Cardiac muscle cell (in vitro differentiated cells and primary cell): ENCODE measurements at regions not wholly inside any gene's neighbourhood (a gene's known extent, or its start where the extent isn't known, plus 50 kb on each side); places are given as distances from the start of the nearest gene placed in this dataset.

ENCODE experiments used
- DNase-seq, 2 donors: peaks; one replicate each; pipeline versions ENCODE4 v3.0.0 to v3.0.0-alpha.2; 2010 to 2017; ENCODE audit warnings: low read depth in 1 of 2, low spot score in 1 of 2
- H3K27ac ChIP-seq: fragments of 200-600 bp; sonication (generic); 2 replicates; pipeline ENCODE4 v1.5.1; 2016
- H3K27me3 ChIP-seq: fragments of 200-600 bp; sonication (generic); 2 replicates; pipeline ENCODE4 v1.6.0; 2016; ENCODE audit warnings: control low read depth
- H3K36me3 ChIP-seq: fragments of 200-600 bp; sonication (generic); 2 replicates; pipeline ENCODE4 v1.5.1; 2016; ENCODE audit warnings: control low read depth
- H3K4me1 ChIP-seq: fragments of 200-600 bp; sonication (generic); 2 replicates; pipeline ENCODE4 v1.8.1; 2017; ENCODE audit warnings: low read depth, mild to moderate bottlenecking, mixed run types
- H3K4me3 ChIP-seq: fragments of 200-600 bp; sonication (generic); 2 replicates; pipeline ENCODE4 v1.5.1; 2016; ENCODE audit warnings: mild to moderate bottlenecking
- H3K9me3 ChIP-seq: fragments of 200-600 bp; sonication (generic); 2 replicates; pipeline ENCODE4 v1.5.1; 2017; ENCODE audit warnings: low read depth, mild to moderate bottlenecking, control low read depth
- CTCF ChIP-seq: IDR thresholded peaks from 2 replicates; pipeline ENCODE4 v1.5.1; 2012; ENCODE audit warnings: low read depth, mild to moderate bottlenecking, low read length

DNA sequence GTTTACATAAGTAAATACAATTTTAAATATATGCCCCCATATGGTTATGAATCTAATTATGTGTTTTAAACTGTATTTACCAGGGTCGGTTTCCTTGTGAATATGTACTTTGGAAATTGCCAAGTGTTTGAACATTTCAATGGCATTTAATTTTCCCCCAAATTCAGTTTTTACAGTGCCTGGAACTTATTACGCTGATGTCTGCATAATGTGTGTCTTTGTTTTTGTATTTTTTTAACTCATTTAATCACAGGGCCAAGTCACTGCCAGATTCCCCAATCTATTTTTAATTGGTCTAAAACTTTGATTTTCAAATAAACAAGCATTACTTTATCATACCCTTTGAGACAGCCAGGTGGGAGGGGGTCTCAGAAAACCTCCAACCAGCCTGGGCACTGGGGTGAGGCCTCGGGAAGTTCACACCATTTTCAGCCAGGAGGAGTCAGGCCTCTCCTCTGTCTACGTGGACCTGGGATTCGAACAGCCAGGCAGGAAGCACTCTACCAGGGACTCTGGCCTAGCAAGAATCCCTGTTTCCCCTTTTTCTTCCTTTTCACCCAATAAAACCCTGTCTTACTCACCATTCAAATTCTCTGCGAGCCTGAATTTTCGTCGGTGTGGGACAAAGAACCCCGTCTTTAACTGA is 151.5 kb upstream of the COL1A2 start:
- peaks cover 5% of the 10 kb centered on the region for H3K4me1 ChIP-seq

GRCh38 chr7:94244760-94245159 is 149.9 kb upstream of the COL1A2 start:
- Histone ChIP-seq H3K4me3 (no peak overlapping the region), H3K9me3 (no peaks in the 10 kb centered on the region), H3K4me1 (peaks cover 5% of the 10 kb centered on the region), H3K27me3 (no peaks in the 10 kb centered on the region), H3K27ac (no peak overlapping the region), H3K36me3 (no peaks in the 10 kb centered on the region)
- no peak for TF ChIP-seq CTCF
- DNase-seq: no peak

More for the DNA sequence above, 151.5 kb upstream of the COL1A2 start:
- DNase-seq: no peak
- TF ChIP-seq CTCF: no peak
- no peak overlapping the region for H3K27ac ChIP-seq
- H3K9me3 ChIP-seq: no peaks in the 10 kb centered on the region
- no peaks in the 10 kb centered on the region for H3K36me3 ChIP-seq
- no peaks in the 10 kb centered on the region for H3K27me3 ChIP-seq
- no peak overlapping the region for H3K4me3 ChIP-seq

DNA sequence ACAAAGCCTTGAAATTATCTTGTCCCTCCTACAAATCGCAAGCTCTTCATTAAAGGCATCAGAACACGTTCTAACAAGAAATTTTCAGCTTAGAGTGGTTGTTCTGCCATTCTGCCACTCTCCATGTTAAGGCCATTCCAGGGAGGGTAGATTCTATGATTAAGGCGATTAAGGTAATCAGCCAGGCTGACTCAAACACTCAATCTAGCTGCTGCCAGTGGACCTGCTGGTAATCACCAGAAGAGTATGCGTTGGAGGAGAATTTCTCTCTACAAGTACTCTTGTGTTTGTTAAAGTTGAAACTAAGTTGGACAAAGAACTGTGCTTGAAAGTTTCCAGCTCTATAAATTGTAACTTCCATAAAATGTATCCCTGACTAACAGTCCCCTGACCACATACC is 149.2 kb upstream of the COL1A2 start:
- Histone ChIP-seq H3K36me3 (no peaks in the 10 kb centered on the region), H3K9me3 (no peaks in the 10 kb centered on the region), H3K4me3 (no peak overlapping the region), H3K27ac (no peak overlapping the region), H3K4me1 (peaks cover 5% of the 10 kb centered on the region), H3K27me3 (no peaks in the 10 kb centered on the region)
- no peak for TF ChIP-seq CTCF
- DNase-seq: no peak

DNA sequence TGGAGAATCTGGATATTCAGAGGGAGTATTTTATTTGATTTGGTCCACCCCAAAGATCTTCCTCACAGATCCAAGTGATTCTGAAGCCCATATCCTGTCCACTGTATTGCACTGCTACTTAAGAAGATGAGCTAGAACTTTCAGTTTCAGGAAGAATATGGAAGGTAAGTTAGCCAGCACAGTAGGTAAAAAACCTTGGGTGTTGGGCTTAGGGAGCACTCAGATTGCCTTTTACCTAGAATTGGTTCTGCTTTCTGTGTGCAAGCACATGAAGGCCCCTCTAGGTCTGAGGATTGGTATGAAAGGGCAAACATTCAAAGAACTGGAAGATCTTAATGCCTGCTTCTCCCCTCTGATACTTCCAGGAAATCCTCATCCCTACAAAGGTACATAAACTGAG is 146.7 kb upstream of the COL1A2 start:
- Histone ChIP-seq H3K9me3 (no peaks in the 10 kb centered on the region), H3K4me1 (peaks cover 5% of the 10 kb centered on the region), H3K36me3 (no peaks in the 10 kb centered on the region), H3K27ac (no peak overlapping the region), H3K4me3 (no peak overlapping the region), H3K27me3 (no peaks in the 10 kb centered on the region)
- TF ChIP-seq CTCF: no peak
- no peak for DNase-seq

DNA sequence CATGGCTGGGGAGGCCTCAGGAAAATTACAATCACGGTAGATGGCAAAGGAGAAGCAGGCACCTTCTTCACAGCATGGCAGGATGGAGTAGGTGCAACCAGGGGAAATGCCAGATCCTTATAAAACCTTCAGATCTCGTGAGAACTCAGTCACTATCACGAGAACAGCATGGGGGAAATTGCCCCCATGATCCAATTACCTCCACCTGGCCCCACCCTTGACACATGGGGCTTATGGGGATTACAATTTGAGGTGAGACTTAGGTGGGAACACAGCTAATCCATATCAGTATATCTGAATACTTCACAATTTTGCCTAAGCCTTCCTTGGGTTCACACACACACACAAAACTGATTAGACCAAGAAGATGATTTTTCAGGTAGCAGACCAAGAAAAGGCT is 145.1 kb upstream of the COL1A2 start:
- Histone ChIP-seq H3K27me3 (no peaks in the 10 kb centered on the region), H3K9me3 (no peaks in the 10 kb centered on the region), H3K27ac (no peak overlapping the region), H3K4me1 (peaks cover 6% of the 10 kb centered on the region), H3K4me3 (no peak overlapping the region), H3K36me3 (no peaks in the 10 kb centered on the region)
- TF ChIP-seq CTCF: no peak
- no peak for DNase-seq
